ENCODE measurements at regions not wholly inside any gene's neighbourhood (a gene's known extent, or its start where the extent isn't known, plus 50 kb on each side); places are given as distances from the start of the nearest gene placed in this dataset.

DNA sequence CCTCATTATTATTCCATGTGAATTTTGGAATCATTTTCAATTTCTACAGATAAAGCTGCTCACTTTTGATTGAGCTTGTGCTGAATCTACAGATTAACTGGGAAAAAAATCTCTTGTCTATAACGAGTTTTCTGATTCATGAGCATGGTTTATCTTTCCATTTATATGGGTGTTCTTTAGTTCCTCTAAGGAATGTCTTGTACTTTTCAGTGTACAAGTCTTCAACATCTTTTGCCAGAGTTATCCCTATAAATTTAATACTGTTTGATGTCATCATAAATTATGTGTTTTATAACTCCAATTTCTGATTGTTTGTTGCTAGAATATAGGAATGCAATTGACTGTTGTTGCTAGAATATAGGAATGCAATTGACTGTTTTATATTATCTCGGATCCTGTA, 533.8 kb downstream of the OLFM4 start:
- Histone ChIP-seq H3K27ac (peak overlapping the region in 1 of 2 donors; percentile 53), H3K4me3 (no peak overlapping the region), H3K4me1 (replicated peaks) (no peaks in the 10 kb centered on the region), H3K9me3 (no peaks in the 10 kb centered on the region), H3K27me3 (replicated peaks; ENCODE audit: insufficient read depth) (no peaks in the 10 kb centered on the region), H3K36me3 (no peaks in the 10 kb centered on the region)
- intact Hi-C loops (cut with DNase I): no loop called here
- DNase-seq (ENCODE audit: low spot score): no peak
- no peak for TF ChIP-seq POLR2A (IDR thresholded peaks at IDR 0.05)
- peak; percentile 68 for TF ChIP-seq POLR2AphosphoS5 (IDR thresholded peaks at IDR 0.05)
- WGBS: 45% methylated on average over 2 of the region's 2 CpGs

DNA sequence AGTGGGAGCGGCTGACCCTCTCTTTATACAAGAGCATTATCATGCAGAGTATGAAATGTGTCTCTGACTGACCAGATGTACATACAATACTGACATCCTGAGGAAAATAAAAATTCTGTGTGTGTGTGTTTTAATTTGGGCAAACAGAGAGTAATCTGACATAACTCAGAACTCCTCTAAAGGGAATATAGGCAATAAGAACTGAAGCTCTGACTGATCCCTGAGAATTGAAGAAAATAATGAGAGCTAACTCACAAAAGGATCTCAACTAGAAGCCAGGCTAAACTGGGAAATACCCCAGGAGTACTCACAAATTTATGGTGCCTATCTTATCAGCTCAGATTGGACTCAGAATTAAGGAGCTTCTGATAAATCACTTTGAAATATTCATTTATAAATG, 539.9 kb downstream of the OLFM4 start:
- H3K36me3 ChIP-seq: no peaks in the 10 kb centered on the region
- TF ChIP-seq, protein P1, sequence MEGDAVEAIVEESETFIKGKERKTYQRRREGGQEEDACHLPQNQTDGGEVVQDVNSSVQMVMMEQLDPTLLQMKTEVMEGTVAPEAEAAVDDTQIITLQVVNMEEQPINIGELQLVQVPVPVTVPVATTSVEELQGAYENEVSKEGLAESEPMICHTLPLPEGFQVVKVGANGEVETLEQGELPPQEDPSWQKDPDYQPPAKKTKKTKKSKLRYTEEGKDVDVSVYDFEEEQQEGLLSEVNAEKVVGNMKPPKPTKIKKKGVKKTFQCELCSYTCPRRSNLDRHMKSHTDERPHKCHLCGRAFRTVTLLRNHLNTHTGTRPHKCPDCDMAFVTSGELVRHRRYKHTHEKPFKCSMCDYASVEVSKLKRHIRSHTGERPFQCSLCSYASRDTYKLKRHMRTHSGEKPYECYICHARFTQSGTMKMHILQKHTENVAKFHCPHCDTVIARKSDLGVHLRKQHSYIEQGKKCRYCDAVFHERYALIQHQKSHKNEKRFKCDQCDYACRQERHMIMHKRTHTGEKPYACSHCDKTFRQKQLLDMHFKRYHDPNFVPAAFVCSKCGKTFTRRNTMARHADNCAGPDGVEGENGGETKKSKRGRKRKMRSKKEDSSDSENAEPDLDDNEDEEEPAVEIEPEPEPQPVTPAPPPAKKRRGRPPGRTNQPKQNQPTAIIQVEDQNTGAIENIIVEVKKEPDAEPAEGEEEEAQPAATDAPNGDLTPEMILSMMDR (IDR thresholded peaks at IDR 0.05): no peak
- no peak for TF ChIP-seq POLR2A (IDR thresholded peaks at IDR 0.05)
- TF ChIP-seq POLR2AphosphoS5 (IDR thresholded peaks at IDR 0.05): no peak
- 95% methylated on average over 1 of the region's 1 CpG for WGBS
- no peaks in the 10 kb centered on the region for H3K9me3 ChIP-seq
- H3K27me3 ChIP-seq (replicated peaks; ENCODE audit: insufficient read depth): no peaks in the 10 kb centered on the region
- no peak for DNase-seq (ENCODE audit: low spot score)
- no peak overlapping the region for H3K27ac ChIP-seq
- no peak overlapping the region for H3K4me3 ChIP-seq
- no peaks in the 10 kb centered on the region for H3K4me1 ChIP-seq (replicated peaks)
- intact Hi-C loops (cut with DNase I): no loop called here

DNA sequence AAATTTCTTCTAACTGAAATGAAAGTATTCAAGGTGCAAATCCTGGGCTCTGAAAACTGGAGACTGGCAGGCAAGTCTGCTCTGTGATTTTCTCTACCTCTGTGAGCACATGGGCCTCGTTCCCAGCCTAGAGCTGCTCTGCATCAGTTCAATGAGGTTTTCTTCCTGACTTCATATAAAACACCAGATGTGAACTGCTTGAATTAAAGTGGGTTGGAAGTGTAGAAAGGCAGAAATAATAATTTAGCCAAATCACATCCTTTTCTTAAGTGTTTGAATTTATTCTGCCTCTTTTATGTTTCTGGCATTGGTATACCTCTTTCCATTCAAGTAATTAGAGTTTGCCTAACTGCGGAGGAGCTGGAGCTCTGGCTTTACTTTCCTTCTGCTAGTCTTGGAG, 540.8 kb downstream of the OLFM4 start:
- intact Hi-C loops (cut with DNase I): no loop called here

DNA sequence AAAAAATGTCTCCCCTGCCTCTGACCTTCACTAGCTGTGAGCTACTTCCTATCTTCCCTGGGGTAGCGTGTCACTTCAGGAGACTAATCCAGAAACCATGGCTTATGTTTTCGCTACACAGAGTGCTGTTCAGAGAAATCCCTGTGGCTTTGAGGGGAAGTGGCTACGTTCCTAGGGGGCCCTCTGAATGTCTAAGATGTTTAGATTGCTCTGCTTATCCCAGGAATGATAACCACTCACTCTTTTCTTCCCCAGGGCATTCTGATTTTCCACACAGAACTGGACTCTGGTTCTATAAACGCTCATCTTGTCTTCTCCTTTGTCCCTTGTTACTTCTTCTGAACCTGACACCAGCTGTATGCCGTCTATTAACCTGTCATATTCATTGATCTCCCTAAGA, 572.5 kb downstream of the OLFM4 start:
- DNase-seq (ENCODE audit: low spot score): no peak
- no peaks in the 10 kb centered on the region for H3K27me3 ChIP-seq (replicated peaks; ENCODE audit: insufficient read depth)
- H3K9me3 ChIP-seq: no peaks in the 10 kb centered on the region
- no peaks in the 10 kb centered on the region for H3K4me1 ChIP-seq (replicated peaks)
- WGBS: 79% methylated on average over 5 of the region's 5 CpGs
- TF ChIP-seq POLR2A (IDR thresholded peaks at IDR 0.05) (no peak), POLR2AphosphoS5 (IDR thresholded peaks at IDR 0.05) (no peak)
- TF ChIP-seq, protein P1 (IDR thresholded peaks at IDR 0.05): no peak
- H3K27ac ChIP-seq: no peak overlapping the region
- no peaks in the 10 kb centered on the region for H3K36me3 ChIP-seq
- intact Hi-C loops (cut with DNase I): no loop called here
- no peak overlapping the region for H3K4me3 ChIP-seq

More for the DNA sequence above, 540.8 kb downstream of the OLFM4 start:
- WGBS: 66% methylated on average over 2 of the region's 2 CpGs
- no peaks in the 10 kb centered on the region for H3K36me3 ChIP-seq
- no peak for DNase-seq (ENCODE audit: low spot score)
- H3K4me3 ChIP-seq: no peak overlapping the region
- H3K9me3 ChIP-seq: no peaks in the 10 kb centered on the region
- TF ChIP-seq POLR2AphosphoS5 (IDR thresholded peaks at IDR 0.05) (no peak), POLR2A (IDR thresholded peaks at IDR 0.05) (no peak)
- TF ChIP-seq, protein P1 (IDR thresholded peaks at IDR 0.05): no peak
- H3K27me3 ChIP-seq (replicated peaks; ENCODE audit: insufficient read depth): no peaks in the 10 kb centered on the region
- no peaks in the 10 kb centered on the region for H3K4me1 ChIP-seq (replicated peaks)
- no peak overlapping the region for H3K27ac ChIP-seq

DNA sequence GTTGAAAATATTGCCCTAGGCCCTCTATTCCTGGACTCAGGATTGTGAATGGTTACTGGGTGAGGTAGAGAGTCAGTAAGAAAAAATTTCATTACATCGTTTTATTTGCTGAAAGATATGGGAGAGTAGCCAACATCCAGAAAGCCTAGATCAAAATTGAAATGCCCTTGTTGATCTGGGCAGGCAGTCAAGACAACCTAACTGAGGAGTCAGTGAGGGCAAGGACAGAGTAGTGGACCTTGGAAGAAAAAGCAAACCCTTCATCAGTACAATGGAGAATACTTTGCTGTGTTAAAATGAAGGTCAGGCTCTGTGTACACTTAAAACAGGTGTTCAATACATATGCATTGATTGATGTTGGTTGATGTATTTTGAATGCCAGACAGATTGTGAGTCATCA, 576.7 kb downstream of the OLFM4 start:
- Histone ChIP-seq H3K4me3 (no peak overlapping the region), H3K27ac (no peak overlapping the region), H3K4me1 (replicated peaks) (no peaks in the 10 kb centered on the region), H3K9me3 (no peaks in the 10 kb centered on the region), H3K27me3 (replicated peaks; ENCODE audit: insufficient read depth) (no peaks in the 10 kb centered on the region), H3K36me3 (no peaks in the 10 kb centered on the region)
- 57% methylated on average over 1 of the region's 1 CpG for WGBS
- TF ChIP-seq POLR2A (IDR thresholded peaks at IDR 0.05) (no peak), POLR2AphosphoS5 (IDR thresholded peaks at IDR 0.05) (no peak)
- TF ChIP-seq, protein P1 (IDR thresholded peaks at IDR 0.05): no peak
- intact Hi-C loops (cut with DNase I): no loop called here
- no peak for DNase-seq (ENCODE audit: low spot score)
